ENCODE measurements at regions not wholly inside any gene's neighbourhood (a gene's known extent, or its start where the extent isn't known, plus 50 kb on each side); places are given as distances from the start of the nearest gene placed in this dataset.

GRCh38 chr5:93658044-93658443, 75.0 kb downstream of the NR2F1 start:
- DNase-seq (ENCODE audit: extremely low read depth, insufficient read length): no peak
- no peaks in the 10 kb centered on the region for H3K36me3 ChIP-seq (ENCODE audit: control insufficient read depth, insufficient read depth, low read length)
- no peak for TF ChIP-seq CTCF (IDR thresholded peaks at IDR 0.05; ENCODE audit: insufficient read depth, low read length, poor library complexity, severe bottlenecking)

GRCh38 chr5:93654676-93655075, 71.7 kb downstream of the NR2F1 start:
- no peak for DNase-seq (ENCODE audit: extremely low read depth, insufficient read length)
- Histone ChIP-seq H3K4me3 (replicated peaks; ENCODE audit: low read depth, low read length) (no peak overlapping the region), H3K27me3 (replicated peaks; ENCODE audit: control insufficient read depth, insufficient read depth, low read length) (no peaks in the 10 kb centered on the region), H3K36me3 (ENCODE audit: control insufficient read depth, insufficient read depth, low read length) (no peaks in the 10 kb centered on the region)
- no peak for TF ChIP-seq CTCF (IDR thresholded peaks at IDR 0.05; ENCODE audit: insufficient read depth, low read length, poor library complexity, severe bottlenecking)

More at GRCh38 chr5:93658044-93658443, 75.0 kb downstream of the NR2F1 start:
- no peaks in the 10 kb centered on the region for H3K27me3 ChIP-seq (replicated peaks; ENCODE audit: control insufficient read depth, insufficient read depth, low read length)
- no peak overlapping the region for H3K4me3 ChIP-seq (replicated peaks; ENCODE audit: low read depth, low read length)

- no peak for TF ChIP-seq CTCF (IDR thresholded peaks at IDR 0.05; ENCODE audit: insufficient read depth, low read length, poor library complexity, severe bottlenecking)
- Histone ChIP-seq H3K36me3 (ENCODE audit: control insufficient read depth, insufficient read depth, low read length) (no peaks in the 10 kb centered on the region), H3K27me3 (replicated peaks; ENCODE audit: control insufficient read depth, insufficient read depth, low read length) (no peaks in the 10 kb centered on the region), H3K4me3 (replicated peaks; ENCODE audit: low read depth, low read length) (no peak overlapping the region)
- no peak for DNase-seq (ENCODE audit: extremely low read depth, insufficient read length)
These were observed 70.7 kb downstream of the NR2F1 start for GRCh38 chr5:93653716-93654115.

- H3K4me3 ChIP-seq (replicated peaks; ENCODE audit: low read depth, low read length): no peak overlapping the region
- no peaks in the 10 kb centered on the region for H3K36me3 ChIP-seq (ENCODE audit: control insufficient read depth, insufficient read depth, low read length)
- no peaks in the 10 kb centered on the region for H3K27me3 ChIP-seq (replicated peaks; ENCODE audit: control insufficient read depth, insufficient read depth, low read length)
- DNase-seq (ENCODE audit: extremely low read depth, insufficient read length): no peak
- no peak for TF ChIP-seq CTCF (IDR thresholded peaks at IDR 0.05; ENCODE audit: insufficient read depth, low read length, poor library complexity, severe bottlenecking)
These were observed 66.3 kb downstream of the NR2F1 start for GRCh38 chr5:93649234-93649900.

- Histone ChIP-seq H3K4me3 (replicated peaks; ENCODE audit: low read depth, low read length) (no peak overlapping the region), H3K36me3 (ENCODE audit: control insufficient read depth, insufficient read depth, low read length) (no peaks in the 10 kb centered on the region), H3K27me3 (replicated peaks; ENCODE audit: control insufficient read depth, insufficient read depth, low read length) (no peaks in the 10 kb centered on the region)
- no peak for DNase-seq (ENCODE audit: extremely low read depth, insufficient read length)
- TF ChIP-seq CTCF (IDR thresholded peaks at IDR 0.05; ENCODE audit: insufficient read depth, low read length, poor library complexity, severe bottlenecking): no peak
These were observed 61.7 kb downstream of the NR2F1 start for GRCh38 chr5:93644760-93645159.
